HepG2 (cell line): ENCODE measurements at regions not wholly inside any gene's neighbourhood (a gene's known extent, or its start where the extent isn't known, plus 50 kb on each side); places are given as distances from the start of the nearest gene placed in this dataset.

Experiments
- ELF3 ChIP-seq: IDR thresholded peaks from 2 replicates; pipeline ENCODE4 v1.6.1; 2016; ENCODE audit warnings: missing genetic modification reagents, missing compliant biosample characterization
- POGZ ChIP-seq: sonication (generic); formaldehyde crosslinking; IDR thresholded peaks from 2 replicates; pipeline ENCODE4 v1.4.0; 2020; ENCODE audit warnings: mild to moderate bottlenecking, missing genetic modification reagents
- SMAD3 ChIP-seq: sonication (generic); formaldehyde crosslinking; IDR thresholded peaks from 2 replicates; pipeline ENCODE4 v1.4.0; 2020; ENCODE audit warnings: missing genetic modification reagents
- ZKSCAN5 ChIP-seq: sonication (generic); formaldehyde crosslinking; IDR thresholded peaks from 2 replicates; pipeline ENCODE4 v1.5.1; 2020; ENCODE audit warnings: mild to moderate bottlenecking, missing genetic modification reagents
- ZNF124 ChIP-seq: sonication (generic); formaldehyde crosslinking; IDR thresholded peaks from 2 replicates; pipeline ENCODE4 v1.4.0; 2020; ENCODE audit warnings: missing genetic modification reagents
- ZNF34 ChIP-seq: sonication (generic); formaldehyde crosslinking; IDR thresholded peaks from 2 replicates; pipeline ENCODE4 v1.4.0; 2020; ENCODE audit warnings: mild to moderate bottlenecking, missing genetic modification reagents, borderline replicate concordance
- ZNF468 ChIP-seq: sonication (generic); formaldehyde crosslinking; IDR thresholded peaks from 2 replicates; pipeline ENCODE4 v1.8.0; 2022; ENCODE audit warnings: mild to moderate bottlenecking, moderate library complexity, missing genetic modification reagents
- ZNF484 ChIP-seq: sonication (generic); formaldehyde crosslinking; IDR thresholded peaks from 2 replicates; pipeline ENCODE4 v1.5.1; 2020; ENCODE audit warnings: mild to moderate bottlenecking, low read depth, missing genetic modification reagents, borderline replicate concordance
- ZNF546 ChIP-seq: sonication (generic); formaldehyde crosslinking; conservative IDR thresholded peaks from 2 replicates; pipeline ENCODE4 v1.8.1; 2023; ENCODE audit warnings: mild to moderate bottlenecking, missing genetic modification reagents
- TF ChIP-seq, protein P1 (sequence below): sonication (generic); formaldehyde crosslinking; IDR thresholded peaks from 2 replicates; pipeline ENCODE4 v1.4.0; 2020; ENCODE audit warnings: mild to moderate bottlenecking, missing genetic modification reagents
- TF ChIP-seq, protein P2 (sequence below): sonication (generic); formaldehyde crosslinking; IDR thresholded peaks from 2 replicates; pipeline ENCODE4 v1.4.0; 2020; ENCODE audit warnings: mild to moderate bottlenecking, missing genetic modification reagents
- TF ChIP-seq, protein P3 (sequence below): sonication (generic); formaldehyde crosslinking; IDR thresholded peaks from 2 replicates; pipeline ENCODE4 v1.8.0; 2023; ENCODE audit warnings: mild to moderate bottlenecking, missing genetic modification reagents
- TF ChIP-seq, protein P4 (sequence below): sonication (generic); formaldehyde crosslinking; IDR thresholded peaks from 2 replicates; pipeline ENCODE4 v1.4.0; 2020; ENCODE audit warnings: missing genetic modification reagents, low read depth, mild to moderate bottlenecking, borderline replicate concordance
- TF ChIP-seq, protein P5 (sequence below): sonication (generic); formaldehyde crosslinking; IDR thresholded peaks from 2 replicates; pipeline ENCODE4 v1.5.0; 2020; ENCODE audit warnings: mild to moderate bottlenecking, missing genetic modification reagents
- TF ChIP-seq, protein P6 (sequence below): sonication (generic); formaldehyde crosslinking; IDR thresholded peaks from 2 replicates; pipeline ENCODE4 v1.4.0; 2020; ENCODE audit warnings: low read depth, mild to moderate bottlenecking, missing genetic modification reagents

DNA sequence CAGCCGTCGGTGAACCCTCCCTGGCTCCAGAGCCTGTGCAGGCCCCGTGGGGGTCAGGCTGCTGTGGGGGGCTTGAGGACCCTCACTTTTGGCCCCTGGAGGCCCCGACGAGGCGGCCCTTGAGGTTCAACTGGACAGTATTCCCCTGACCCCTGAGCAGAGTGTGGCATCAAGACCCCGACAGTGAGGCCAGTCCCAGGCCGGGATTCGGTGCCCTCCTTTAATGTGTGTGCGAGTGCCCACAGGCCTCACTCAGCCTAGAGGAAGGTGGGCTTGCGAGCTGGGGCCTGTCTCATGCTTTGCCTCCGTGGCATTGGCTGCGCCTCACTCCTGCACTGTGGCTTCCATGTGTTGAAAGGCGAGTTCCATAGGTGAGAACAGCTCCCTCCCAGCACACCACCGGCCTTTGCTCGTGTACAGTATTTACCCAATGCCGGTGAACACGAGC lies 94.5 kb downstream of the METRNL start (continued):
- TF ChIP-seq, protein P1, sequence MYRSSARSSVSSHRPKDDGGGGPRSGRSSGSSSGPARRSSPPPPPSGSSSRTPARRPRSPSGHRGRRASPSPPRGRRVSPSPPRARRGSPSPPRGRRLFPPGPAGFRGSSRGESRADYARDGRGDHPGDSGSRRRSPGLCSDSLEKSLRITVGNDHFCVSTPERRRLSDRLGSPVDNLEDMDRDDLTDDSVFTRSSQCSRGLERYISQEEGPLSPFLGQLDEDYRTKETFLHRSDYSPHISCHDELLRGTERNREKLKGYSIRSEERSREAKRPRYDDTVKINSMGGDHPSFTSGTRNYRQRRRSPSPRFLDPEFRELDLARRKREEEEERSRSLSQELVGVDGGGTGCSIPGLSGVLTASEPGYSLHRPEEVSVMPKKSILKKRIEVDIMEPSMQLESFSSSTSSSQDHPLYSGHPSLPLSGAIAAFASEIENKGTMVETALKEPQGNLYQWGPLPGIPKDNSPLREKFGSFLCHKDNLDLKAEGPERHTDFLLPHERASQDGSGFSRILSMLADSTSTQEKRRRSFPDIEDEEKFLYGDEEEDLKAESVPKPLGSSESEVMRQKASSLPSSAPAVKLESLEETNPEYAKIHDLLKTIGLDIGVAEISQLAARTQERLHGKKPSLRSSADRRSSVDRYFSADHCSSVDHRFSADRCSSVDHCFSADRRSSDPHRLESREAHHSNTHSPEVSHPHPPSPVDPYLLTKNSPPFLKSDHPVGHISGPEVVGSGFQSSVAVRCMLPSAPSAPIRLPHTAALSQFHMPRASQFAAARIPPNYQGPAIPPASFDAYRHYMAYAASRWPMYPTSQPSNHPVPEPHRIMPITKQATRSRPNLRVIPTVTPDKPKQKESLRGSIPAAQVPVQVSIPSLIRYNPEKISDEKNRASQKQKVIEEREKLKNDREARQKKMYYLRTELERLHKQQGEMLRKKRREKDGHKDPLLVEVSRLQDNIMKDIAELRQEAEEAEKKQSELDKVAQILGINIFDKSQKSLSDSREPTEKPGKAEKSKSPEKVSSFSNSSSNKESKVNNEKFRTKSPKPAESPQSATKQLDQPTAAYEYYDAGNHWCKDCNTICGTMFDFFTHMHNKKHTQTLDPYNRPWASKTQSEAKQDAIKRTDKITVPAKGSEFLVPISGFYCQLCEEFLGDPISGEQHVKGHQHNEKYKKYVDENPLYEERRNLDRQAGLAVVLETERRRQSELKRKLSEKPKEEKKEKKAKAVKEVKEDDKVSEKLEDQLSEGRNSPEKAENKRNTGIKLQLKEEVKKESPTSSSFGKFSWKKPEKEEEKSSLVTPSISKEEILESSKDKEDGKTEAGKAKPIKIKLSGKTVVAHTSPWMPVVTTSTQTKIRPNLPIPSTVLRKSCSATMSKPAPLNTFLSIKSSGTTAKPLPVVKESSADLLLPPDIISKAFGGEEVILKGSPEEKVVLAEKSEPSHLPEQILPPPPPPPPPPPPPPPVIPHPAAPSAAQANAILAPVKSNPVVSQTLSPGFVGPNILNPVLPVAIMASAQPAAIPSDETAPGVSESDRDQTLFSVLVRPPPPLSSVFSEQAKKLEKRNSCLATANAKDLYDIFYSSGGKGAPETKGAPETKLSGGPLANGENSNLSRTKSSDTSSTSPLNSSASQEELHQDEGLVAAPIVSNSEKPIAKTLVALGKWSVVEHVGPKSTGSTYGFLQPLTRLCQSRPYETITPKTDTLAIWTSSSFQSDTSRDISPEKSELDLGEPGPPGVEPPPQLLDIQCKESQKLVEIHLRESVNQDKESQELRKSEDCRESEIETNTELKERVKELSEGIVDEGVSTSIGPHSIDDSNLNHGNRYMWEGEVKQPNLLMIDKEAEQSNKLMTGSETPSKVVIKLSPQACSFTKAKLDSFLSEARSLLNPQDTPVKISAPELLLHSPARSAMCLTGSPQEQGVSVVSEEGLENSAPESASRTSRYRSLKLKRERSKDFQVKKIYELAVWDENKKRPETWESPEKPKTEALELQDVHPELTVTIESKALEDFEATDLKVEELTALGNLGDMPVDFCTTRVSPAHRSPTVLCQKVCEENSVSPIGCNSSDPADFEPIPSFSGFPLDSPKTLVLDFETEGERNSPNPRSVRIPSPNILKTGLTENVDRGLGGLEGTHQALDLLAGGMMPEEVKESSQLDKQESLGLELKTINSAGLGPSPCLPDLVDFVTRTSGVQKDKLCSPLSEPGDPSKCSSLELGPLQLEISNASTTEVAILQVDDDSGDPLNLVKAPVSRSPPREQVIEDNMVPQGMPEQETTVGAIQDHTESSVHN, result peak; percentile 55; the same call in 1 of the 2 replicates
- TF ChIP-seq ELF3 (CRISPR knock-in tag) (no peak), ZNF468 (CRISPR knock-in tag) (no peak), ZNF34 (CRISPR knock-in tag) (no peak), ZNF124 (no peak; the same call in 1 of the 2 replicates), ZNF484 (no peak), SMAD3 (CRISPR knock-in tag) (no peak), ZNF546 (CRISPR knock-in tag) (0 out of 2 replicates have a peak, but pooled peaks have one; percentile 27), ZKSCAN5 (no peak), POGZ (CRISPR knock-in tag) (no peak)
- TF ChIP-seq, protein P2, sequence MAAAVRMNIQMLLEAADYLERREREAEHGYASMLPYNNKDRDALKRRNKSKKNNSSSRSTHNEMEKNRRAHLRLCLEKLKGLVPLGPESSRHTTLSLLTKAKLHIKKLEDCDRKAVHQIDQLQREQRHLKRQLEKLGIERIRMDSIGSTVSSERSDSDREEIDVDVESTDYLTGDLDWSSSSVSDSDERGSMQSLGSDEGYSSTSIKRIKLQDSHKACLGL (CRISPR knock-in tag), result no peak
- TF ChIP-seq, protein P3, sequence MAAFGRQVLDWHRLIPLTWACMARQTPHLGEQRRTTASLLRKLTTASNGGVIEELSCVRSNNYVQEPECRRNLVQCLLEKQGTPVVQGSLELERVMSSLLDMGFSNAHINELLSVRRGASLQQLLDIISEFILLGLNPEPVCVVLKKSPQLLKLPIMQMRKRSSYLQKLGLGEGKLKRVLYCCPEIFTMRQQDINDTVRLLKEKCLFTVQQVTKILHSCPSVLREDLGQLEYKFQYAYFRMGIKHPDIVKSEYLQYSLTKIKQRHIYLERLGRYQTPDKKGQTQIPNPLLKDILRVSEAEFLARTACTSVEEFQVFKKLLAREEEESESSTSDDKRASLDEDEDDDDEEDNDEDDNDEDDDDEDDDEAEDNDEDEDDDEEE (CRISPR knock-in tag), result peak; percentile 47; the same call in 1 of the 2 replicates
- TF ChIP-seq, protein P4, sequence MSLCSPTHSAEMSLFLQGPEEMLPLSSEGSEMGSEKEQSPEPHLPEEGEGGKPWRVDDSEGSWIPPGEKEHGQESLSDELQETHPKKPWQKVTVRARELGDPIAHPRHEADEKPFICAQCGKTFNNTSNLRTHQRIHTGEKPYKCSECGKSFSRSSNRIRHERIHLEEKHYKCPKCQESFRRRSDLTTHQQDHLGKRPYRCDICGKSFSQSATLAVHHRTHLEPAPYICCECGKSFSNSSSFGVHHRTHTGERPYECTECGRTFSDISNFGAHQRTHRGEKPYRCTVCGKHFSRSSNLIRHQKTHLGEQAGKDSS (CRISPR knock-in tag), result 0 out of 2 replicates have a peak, but pooled peaks have one; percentile 65
- TF ChIP-seq, protein P5, sequence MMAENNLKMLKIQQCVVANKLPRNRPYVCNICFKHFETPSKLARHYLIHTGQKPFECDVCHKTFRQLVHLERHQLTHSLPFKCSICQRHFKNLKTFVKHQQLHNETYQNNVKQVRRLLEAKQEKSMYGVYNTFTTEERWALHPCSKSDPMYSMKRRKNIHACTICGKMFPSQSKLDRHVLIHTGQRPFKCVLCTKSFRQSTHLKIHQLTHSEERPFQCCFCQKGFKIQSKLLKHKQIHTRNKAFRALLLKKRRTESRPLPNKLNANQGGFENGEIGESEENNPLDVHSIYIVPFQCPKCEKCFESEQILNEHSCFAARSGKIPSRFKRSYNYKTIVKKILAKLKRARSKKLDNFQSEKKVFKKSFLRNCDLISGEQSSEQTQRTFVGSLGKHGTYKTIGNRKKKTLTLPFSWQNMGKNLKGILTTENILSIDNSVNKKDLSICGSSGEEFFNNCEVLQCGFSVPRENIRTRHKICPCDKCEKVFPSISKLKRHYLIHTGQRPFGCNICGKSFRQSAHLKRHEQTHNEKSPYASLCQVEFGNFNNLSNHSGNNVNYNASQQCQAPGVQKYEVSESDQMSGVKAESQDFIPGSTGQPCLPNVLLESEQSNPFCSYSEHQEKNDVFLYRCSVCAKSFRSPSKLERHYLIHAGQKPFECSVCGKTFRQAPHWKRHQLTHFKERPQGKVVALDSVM (CRISPR knock-in tag), result no peak
- TF ChIP-seq, protein P6, sequence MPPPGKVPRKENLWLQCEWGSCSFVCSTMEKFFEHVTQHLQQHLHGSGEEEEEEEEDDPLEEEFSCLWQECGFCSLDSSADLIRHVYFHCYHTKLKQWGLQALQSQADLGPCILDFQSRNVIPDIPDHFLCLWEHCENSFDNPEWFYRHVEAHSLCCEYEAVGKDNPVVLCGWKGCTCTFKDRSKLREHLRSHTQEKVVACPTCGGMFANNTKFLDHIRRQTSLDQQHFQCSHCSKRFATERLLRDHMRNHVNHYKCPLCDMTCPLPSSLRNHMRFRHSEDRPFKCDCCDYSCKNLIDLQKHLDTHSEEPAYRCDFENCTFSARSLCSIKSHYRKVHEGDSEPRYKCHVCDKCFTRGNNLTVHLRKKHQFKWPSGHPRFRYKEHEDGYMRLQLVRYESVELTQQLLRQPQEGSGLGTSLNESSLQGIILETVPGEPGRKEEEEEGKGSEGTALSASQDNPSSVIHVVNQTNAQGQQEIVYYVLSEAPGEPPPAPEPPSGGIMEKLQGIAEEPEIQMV (CRISPR knock-in tag), result 0 out of 2 replicates have a peak, but pooled peaks have one; percentile 1
